Stomach (tissue), 8 donors: ENCODE measurements at regions not wholly inside any gene's neighbourhood (a gene's known extent, or its start where the extent isn't known, plus 50 kb on each side); places are given as distances from the start of the nearest gene placed in this dataset.

Experiments used
- DNase-seq, 2 donors: peaks; one replicate each; pipeline versions ENCODE4 v3.0.0 to v3.0.0-alpha.2; 2013 to 2019
- H3K27ac ChIP-seq, 5 donors: fragments of 200-600 bp in 4 of 5; sonication (generic) in 4 of 5; one replicate each; pipeline ENCODE4 v1.5.1; 2013 to 2019; ENCODE audit warnings: mild to moderate bottlenecking in 1 of 5, moderate library complexity in 1 of 5
- H3K27me3 ChIP-seq, 3 donors: fragments of 200-600 bp; sonication (generic); one replicate each; pipeline ENCODE4 v1.5.1; 2017 to 2019; ENCODE audit warnings: mixed run types in 1 of 3
- H3K36me3 ChIP-seq, 4 donors: fragments of 200-600 bp; sonication (generic); 1 replicate in 3 of 4; 2 replicates in 1 of 4; pipeline ENCODE4 v1.5.1; 2016 to 2019
- H3K4me1 ChIP-seq, 4 donors: fragments of 200-600 bp; sonication (generic); one replicate each; pipeline ENCODE4 v1.5.1; 2016 to 2019
- H3K4me3 ChIP-seq, 4 donors: fragments of 200-600 bp; sonication (generic) in 3 of 4; one replicate each; pipeline ENCODE4 v1.5.1; 2016 to 2019; ENCODE audit warnings: mild to moderate bottlenecking in 1 of 4
- H3K9me3 ChIP-seq, 4 donors: fragments of 200-600 bp; sonication (generic); one replicate each; pipeline ENCODE4 v1.5.1; 2016 to 2019
- CTCF ChIP-seq, 7 experiments: fragments of 450-650 bp in 4 of 7; fragments of 200-600 bp in 3 of 7; sonication (generic) in 3 of 7; IDR thresholded peaks; one replicate each; pipeline ENCODE4 v1.5.1; 2016 to 2019; ENCODE audit warnings: antibody characterized with exemption in 7 of 7, control low read depth in 2 of 7, mild to moderate bottlenecking in 1 of 7
- EP300 ChIP-seq: sonication (generic); formaldehyde crosslinking; IDR thresholded peaks from one replicate; pipeline ENCODE4 v1.6.1; 2017; ENCODE audit warnings: antibody characterized with exemption
- POLR2A ChIP-seq, 4 donors: fragments of 450-650 bp; IDR thresholded peaks; one replicate each; pipeline ENCODE4 v1.6.1; 2016; ENCODE audit warnings: antibody characterized with exemption in 4 of 4, control low read depth in 2 of 4, mild to moderate bottlenecking in 1 of 4, moderate library complexity in 1 of 4
- POLR2AphosphoS5 ChIP-seq, 3 donors: sonication (generic); formaldehyde crosslinking; IDR thresholded peaks; one replicate each; pipeline ENCODE4 v1.6.1; 2016; ENCODE audit warnings: antibody characterized with exemption in 3 of 3
- WGBS, 5 donors: extraction: QIAGEN DNeasy Blood & Tissue Kit in 3 of 5; methylation state at CpG; one replicate each; pipeline versions ENCODE4 v1.1.5 to v1.1.7; 2013 to 2018; 5-methylcytosine and 5-hydroxymethylcytosine counted together
- intact Hi-C: fragments of 100-400 bp; cut with DNase I; formaldehyde crosslinking; loops from one replicate; pipeline ENCODE4 v1.15.1; 2023; ENCODE audit warnings: low total_unique reads
- donor health status: healthy with polysubstance abuse.
- donor health status: Bipolar disorder and iron deficiency.
- donor health status: healthy.

- H3K36me3 ChIP-seq = no peaks in the 10 kb centered on the region
- TF ChIP-seq EP300 (no peak), POLR2AphosphoS5 (IDR thresholded peaks at IDR 0.05) (no peak), POLR2A (IDR thresholded peaks at IDR 0.05) (no peak), CTCF (IDR thresholded peaks at IDR 0.05) (no peak)
Measured at GRCh38 chr14:70269582-70269981, 80.8 kb upstream of the SLC8A3 start.

GRCh38 chr14:70268760-70269159, 80.0 kb upstream of the SLC8A3 start:
- H3K9me3 ChIP-seq = no peaks in the 10 kb centered on the region
- WGBS, 5 donors = 80 to 92% (median 83%) methylated on average over 2 of the region's 2 CpGs
- TF ChIP-seq EP300 (no peak), CTCF (IDR thresholded peaks at IDR 0.05) (no peak), POLR2AphosphoS5 (IDR thresholded peaks at IDR 0.05) (no peak), POLR2A (IDR thresholded peaks at IDR 0.05) (no peak)
- intact Hi-C loops = no loop called here
- peaks cover 0 to 7% (median 0%) of the 10 kb centered on the region in 3 donors for H3K27me3 ChIP-seq
- no peaks in the 10 kb centered on the region for H3K36me3 ChIP-seq
- H3K4me3 ChIP-seq = no peak overlapping the region
- H3K27ac ChIP-seq = no peak overlapping the region
- no peak for DNase-seq
- peaks cover 0 to 6% (median 0%) of the 10 kb centered on the region in 4 donors for H3K4me1 ChIP-seq

More at GRCh38 chr14:70269582-70269981, 80.8 kb upstream of the SLC8A3 start:
- no peaks in the 10 kb centered on the region for H3K27me3 ChIP-seq
- no peak overlapping the region for H3K4me3 ChIP-seq
- H3K4me1 ChIP-seq = peaks cover 0 to 6% (median 0%) of the 10 kb centered on the region in 4 donors
- intact Hi-C loops = no loop called here
- 57 to 100% (median 88%) methylated on average over 1 of the region's 1 CpG for WGBS, 5 donors
- H3K27ac ChIP-seq = no peak overlapping the region
- H3K9me3 ChIP-seq = no peaks in the 10 kb centered on the region
- no peak for DNase-seq

- intact Hi-C loops = no loop called here
- Histone ChIP-seq H3K36me3 (no peaks in the 10 kb centered on the region), H3K4me3 (no peak overlapping the region), H3K27ac (no peak overlapping the region), H3K4me1 (peaks cover 0 to 6% (median 0%) of the 10 kb centered on the region in 4 donors), H3K9me3 (no peaks in the 10 kb centered on the region), H3K27me3 (peaks cover 0 to 7% (median 0%) of the 10 kb centered on the region in 3 donors)
- no peak for DNase-seq
- TF ChIP-seq EP300 = no peak
- TF ChIP-seq CTCF (IDR thresholded peaks at IDR 0.05) = no peak
- no peak for TF ChIP-seq POLR2A (IDR thresholded peaks at IDR 0.05)
- TF ChIP-seq POLR2AphosphoS5 (IDR thresholded peaks at IDR 0.05) = no peak
- 88 to 96% (median 90%) methylated on average over 2 of the region's 2 CpGs for WGBS, 5 donors
Measured at GRCh38 chr14:70266157-70266556, 77.4 kb upstream of the SLC8A3 start.

GRCh38 chr14:70265422-70265821, 76.7 kb upstream of the SLC8A3 start:
- Histone ChIP-seq H3K4me1 (peaks cover 0 to 6% (median 0%) of the 10 kb centered on the region in 4 donors), H3K27me3 (peaks cover 0 to 7% (median 0%) of the 10 kb centered on the region in 3 donors), H3K27ac (no peak overlapping the region), H3K36me3 (no peaks in the 10 kb centered on the region), H3K9me3 (no peaks in the 10 kb centered on the region), H3K4me3 (no peak overlapping the region)
- intact Hi-C loops = no loop called here
- WGBS, 5 donors = 28 to 75% (median 44%) methylated on average over 2 of the region's 2 CpGs
- TF ChIP-seq CTCF (IDR thresholded peaks at IDR 0.05) = no peak
- TF ChIP-seq EP300 = no peak
- TF ChIP-seq POLR2AphosphoS5 (IDR thresholded peaks at IDR 0.05) = no peak
- no peak for TF ChIP-seq POLR2A (IDR thresholded peaks at IDR 0.05)
- DNase-seq = peak in 1 of 2 donors; percentile 46
